Keratinocyte (primary cell): ENCODE measurements at regions not wholly inside any gene's neighbourhood (a gene's known extent, or its start where the extent isn't known, plus 50 kb on each side); places are given as distances from the start of the nearest gene placed in this dataset.

ENCODE experiments used
- DNase-seq: peaks from one replicate; pipeline ENCODE4 v3.0.0-alpha.2; 2011; ENCODE audit warnings: low read depth, missing footprints, low spot score
- FAIRE-seq: peaks from 2 replicates; lab custom pipeline; 2011; peaks lifted over from hg19 to GRCh38; lab: Jason Lieb, UNC
- H2AFZ ChIP-seq: 2 replicates; pipeline ENCODE4 v1.6.0; 2012; ENCODE audit warnings: low read length, control low read depth, inconsistent platforms; ENCODE audit not compliant: control insufficient read depth
- H3K27ac ChIP-seq: 2 replicates; pipeline ENCODE4 v1.5.1; 2011; ENCODE audit warnings: low read length; ENCODE audit not compliant: control insufficient read depth, insufficient read depth
- H3K27me3 ChIP-seq: 3 replicates; pipeline ENCODE4 v1.6.0; 2011; ENCODE audit warnings: low read length; ENCODE audit not compliant: control insufficient read depth, insufficient read depth; ENCODE audit errors: extremely low read depth
- H3K36me3 ChIP-seq, 2 experiments: 2 replicates in 1 of 2; 3 replicates in 1 of 2; pipeline ENCODE4 v1.5.1; 2011; ENCODE audit warnings: low read length in 2 of 2, mild to moderate bottlenecking in 1 of 2; ENCODE audit not compliant: control insufficient read depth in 2 of 2, insufficient read depth in 2 of 2; ENCODE audit errors: extremely low read depth in 1 of 2
- H3K4me1 ChIP-seq: 3 replicates; pipeline ENCODE4 v1.5.1; 2011; ENCODE audit warnings: low read length; ENCODE audit not compliant: control insufficient read depth, insufficient read depth; ENCODE audit errors: extremely low read depth
- H3K4me2 ChIP-seq: 3 replicates; pipeline ENCODE4 v1.6.0; 2011; ENCODE audit warnings: low read depth, low read length; ENCODE audit not compliant: control insufficient read depth, insufficient read depth; ENCODE audit errors: extremely low read depth
- H3K4me3 ChIP-seq, 3 experiments: fragments of 200-600 bp in 1 of 3; sonication (generic) in 1 of 3; 2 replicates in 2 of 3; 3 replicates in 1 of 3; pipeline ENCODE4 v1.5.1; 2011 to 2016; ENCODE audit warnings: low read length in 3 of 3, mild to moderate bottlenecking in 3 of 3, control low read depth in 2 of 3, inconsistent platforms in 1 of 3, low read depth in 1 of 3, mixed read lengths in 1 of 3, mixed run types in 1 of 3, moderate library complexity in 1 of 3; ENCODE audit not compliant: control insufficient read depth in 2 of 3, insufficient read depth in 2 of 3; ENCODE audit errors: extremely low read depth in 1 of 3
- H3K79me2 ChIP-seq: 2 replicates; pipeline ENCODE4 v1.6.0; 2012; ENCODE audit warnings: low read length; ENCODE audit not compliant: control insufficient read depth, insufficient read depth
- H3K9ac ChIP-seq: 3 replicates; pipeline ENCODE4 v1.6.0; 2011; ENCODE audit warnings: low read length; ENCODE audit not compliant: control insufficient read depth, insufficient read depth; ENCODE audit errors: extremely low read depth
- H3K9me1 ChIP-seq: 3 replicates; pipeline ENCODE4 v1.6.0; 2011; ENCODE audit warnings: low read length; ENCODE audit not compliant: control insufficient read depth, insufficient read depth; ENCODE audit errors: extremely low read depth
- H3K9me3 ChIP-seq: 2 replicates; pipeline ENCODE4 v1.5.1; 2012; ENCODE audit warnings: low read depth, low read length; ENCODE audit not compliant: control insufficient read depth
- H4K20me1 ChIP-seq: 3 replicates; pipeline ENCODE4 v1.6.0; 2011; ENCODE audit warnings: low read length; ENCODE audit not compliant: control insufficient read depth, insufficient read depth; ENCODE audit errors: extremely low read depth
- EZH2 ChIP-seq: IDR thresholded peaks from one replicate; pipeline ENCODE4 v1.6.1; 2012; ENCODE audit warnings: inconsistent platforms, mild to moderate bottlenecking, low read length, moderate library complexity
- dilution Hi-C: fragments of 300-500 bp; cut with MboI; formaldehyde crosslinking; loops from one replicate; pipeline ENCODE4 v1.7.0; 2020; ENCODE audit warnings: low sequenced_read_pairs; ENCODE audit not compliant: extremely low pct_ligation_motif_present
- TF ChIP-seq, protein P1 (sequence below), 3 experiments: IDR thresholded peaks in 1 of 3; conservative IDR thresholded peaks in 1 of 3; optimal IDR thresholded peaks in 1 of 3; 2 replicates in 2 of 3; 3 replicates in 1 of 3; pipeline versions ENCODE3 to v1.5.1; 2011; ENCODE audit warnings: low read length in 3 of 3, mild to moderate bottlenecking in 3 of 3, moderate library complexity in 2 of 3, control low read depth in 1 of 3, inconsistent platforms in 1 of 3; ENCODE audit not compliant: insufficient read depth in 2 of 3; ENCODE audit errors: extremely low read depth in 1 of 3

DNA sequence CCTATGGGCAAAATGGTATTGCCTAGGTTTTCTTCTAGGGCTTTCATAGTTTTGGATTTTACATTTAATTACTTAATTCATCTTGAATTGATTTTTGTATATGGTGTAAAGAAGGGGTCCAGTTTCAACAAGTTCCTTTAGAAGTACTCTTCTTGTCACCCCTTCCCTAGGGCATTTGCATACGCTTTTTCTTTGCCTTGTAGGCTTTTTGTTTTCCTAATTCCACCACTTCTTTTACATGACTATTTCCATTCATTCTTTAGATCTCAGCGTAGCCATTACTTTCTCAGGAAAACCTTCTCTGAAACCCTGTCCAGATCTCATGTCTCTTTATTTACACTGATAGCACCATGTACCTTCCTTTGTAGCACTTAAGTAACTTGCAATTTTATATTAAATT, 648.6 kb downstream of the XPNPEP1 start:
- Histone ChIP-seq H4K20me1 (no peaks in the 10 kb centered on the region), H3K9ac (no peak overlapping the region), H3K4me1 (no peaks in the 10 kb centered on the region), H3K4me3 (no peak overlapping the region), H3K27ac (no peak overlapping the region), H3K9me3 (no peaks in the 10 kb centered on the region), H3K79me2 (no peaks in the 10 kb centered on the region), H3K36me3 (no peaks in the 10 kb centered on the region), H3K27me3 (no peaks in the 10 kb centered on the region), H3K4me2 (no peak overlapping the region), H2AFZ (no peak overlapping the region), H3K9me1 (no peaks in the 10 kb centered on the region)
- TF ChIP-seq EZH2, result no peak
- TF ChIP-seq, protein P1, sequence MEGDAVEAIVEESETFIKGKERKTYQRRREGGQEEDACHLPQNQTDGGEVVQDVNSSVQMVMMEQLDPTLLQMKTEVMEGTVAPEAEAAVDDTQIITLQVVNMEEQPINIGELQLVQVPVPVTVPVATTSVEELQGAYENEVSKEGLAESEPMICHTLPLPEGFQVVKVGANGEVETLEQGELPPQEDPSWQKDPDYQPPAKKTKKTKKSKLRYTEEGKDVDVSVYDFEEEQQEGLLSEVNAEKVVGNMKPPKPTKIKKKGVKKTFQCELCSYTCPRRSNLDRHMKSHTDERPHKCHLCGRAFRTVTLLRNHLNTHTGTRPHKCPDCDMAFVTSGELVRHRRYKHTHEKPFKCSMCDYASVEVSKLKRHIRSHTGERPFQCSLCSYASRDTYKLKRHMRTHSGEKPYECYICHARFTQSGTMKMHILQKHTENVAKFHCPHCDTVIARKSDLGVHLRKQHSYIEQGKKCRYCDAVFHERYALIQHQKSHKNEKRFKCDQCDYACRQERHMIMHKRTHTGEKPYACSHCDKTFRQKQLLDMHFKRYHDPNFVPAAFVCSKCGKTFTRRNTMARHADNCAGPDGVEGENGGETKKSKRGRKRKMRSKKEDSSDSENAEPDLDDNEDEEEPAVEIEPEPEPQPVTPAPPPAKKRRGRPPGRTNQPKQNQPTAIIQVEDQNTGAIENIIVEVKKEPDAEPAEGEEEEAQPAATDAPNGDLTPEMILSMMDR (optimal IDR thresholded peaks at IDR 0.05 in 1 of 3, IDR thresholded peaks at IDR 0.05 in 1 of 3, conservative IDR thresholded peaks at IDR 0.05 in 1 of 3; ENCODE audit: extremely low read depth in 1 of 3, insufficient read depth in 2 of 3, low read length in 3 of 3), result no peak
- no peak for FAIRE-seq
- DNase-seq, result no peak
- dilution Hi-C loops, result no loop called here

DNA sequence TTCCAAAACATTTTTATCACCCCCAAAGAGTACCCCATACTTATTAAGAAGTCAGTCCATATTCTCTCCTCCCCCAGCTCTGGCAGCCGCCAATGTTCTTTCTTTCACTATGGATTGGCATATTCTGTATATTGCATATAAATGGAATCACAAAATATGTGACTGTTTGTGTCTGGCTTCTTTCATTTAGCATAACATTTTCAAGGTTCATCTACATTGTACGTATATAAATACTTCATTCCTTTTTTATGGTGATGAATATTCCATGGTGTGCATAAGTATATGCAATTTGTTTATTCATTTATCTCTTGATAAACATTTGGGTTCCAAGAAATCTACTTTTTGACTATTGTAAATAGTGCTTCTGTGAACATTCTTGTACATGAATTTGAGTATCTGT, 653.1 kb downstream of the XPNPEP1 start:
- no peak for FAIRE-seq
- H3K36me3 ChIP-seq, result no peaks in the 10 kb centered on the region
- H3K27ac ChIP-seq, result no peak overlapping the region
- no peaks in the 10 kb centered on the region for H3K4me1 ChIP-seq
- no peaks in the 10 kb centered on the region for H3K9me1 ChIP-seq
- H3K9me3 ChIP-seq, result no peaks in the 10 kb centered on the region
- DNase-seq, result no peak
- no peaks in the 10 kb centered on the region for H3K79me2 ChIP-seq
- no peak overlapping the region for H2AFZ ChIP-seq
- dilution Hi-C loops, result no loop called here
- H3K4me2 ChIP-seq, result no peak overlapping the region
- no peaks in the 10 kb centered on the region for H4K20me1 ChIP-seq
- H3K27me3 ChIP-seq, result no peaks in the 10 kb centered on the region
- no peak overlapping the region for H3K4me3 ChIP-seq
- TF ChIP-seq EZH2, result no peak
- TF ChIP-seq, protein P1 (optimal IDR thresholded peaks at IDR 0.05 in 1 of 3, IDR thresholded peaks at IDR 0.05 in 1 of 3, conservative IDR thresholded peaks at IDR 0.05 in 1 of 3; ENCODE audit: extremely low read depth in 1 of 3, insufficient read depth in 2 of 3, low read length in 3 of 3), result no peak
- no peak overlapping the region for H3K9ac ChIP-seq
